Chondrocyte (in vitro differentiated cells): ENCODE measurements at regions not wholly inside any gene's neighbourhood (a gene's known extent, or its start where the extent isn't known, plus 50 kb on each side); places are given as distances from the start of the nearest gene placed in this dataset.

Experiments used
- DNase-seq: peaks from one replicate; pipeline ENCODE4 v3.0.0; 2021; ENCODE audit warnings: mixed read lengths, low spot score
- H3K27ac Mint-ChIP-seq: one replicate; pipeline ENCODE4 v1.8.0; 2021; ENCODE audit warnings: mild to moderate bottlenecking, moderate library complexity, mixed read lengths; ENCODE audit not compliant: unreplicated experiment
- H3K27me3 Mint-ChIP-seq: 2 replicates; pipeline ENCODE4 v1.8.0; 2021; ENCODE audit warnings: low read depth, mixed read lengths
- H3K36me3 Mint-ChIP-seq: 2 replicates; pipeline ENCODE4 v1.8.0; 2021; ENCODE audit warnings: low read depth, mixed read lengths
- H3K4me1 Mint-ChIP-seq: 2 replicates; pipeline ENCODE4 v1.8.0; 2021; ENCODE audit warnings: low read depth, mild to moderate bottlenecking, mixed read lengths
- H3K4me3 Mint-ChIP-seq: one replicate; pipeline ENCODE4 v1.8.0; 2021; ENCODE audit warnings: mild to moderate bottlenecking, moderate library complexity, mixed read lengths; ENCODE audit not compliant: unreplicated experiment
- H3K9me3 Mint-ChIP-seq: 2 replicates; pipeline ENCODE4 v1.8.0; 2021; ENCODE audit warnings: low read depth, mixed read lengths
- CTCF ChIP-seq: fragments of 200-600 bp; sonication (generic); IDR thresholded peaks from 2 replicates; pipeline ENCODE4 v1.5.0; 2021; ENCODE audit warnings: antibody characterized with exemption, mild to moderate bottlenecking, moderate library complexity

GRCh38 chr6:23357185-23357766 is 768.7 kb upstream of the NRSN1 start:
- H3K36me3 Mint-ChIP-seq, result peaks cover 1% of the 10 kb centered on the region
- TF ChIP-seq CTCF, result no peak
- H3K4me1 Mint-ChIP-seq, result no peaks in the 10 kb centered on the region
- H3K9me3 Mint-ChIP-seq, result peaks cover 16% of the 10 kb centered on the region
- H3K27ac Mint-ChIP-seq, result no peak overlapping the region
- no peak overlapping the region for H3K4me3 Mint-ChIP-seq
- no peak for DNase-seq
- no peaks in the 10 kb centered on the region for H3K27me3 Mint-ChIP-seq

DNA sequence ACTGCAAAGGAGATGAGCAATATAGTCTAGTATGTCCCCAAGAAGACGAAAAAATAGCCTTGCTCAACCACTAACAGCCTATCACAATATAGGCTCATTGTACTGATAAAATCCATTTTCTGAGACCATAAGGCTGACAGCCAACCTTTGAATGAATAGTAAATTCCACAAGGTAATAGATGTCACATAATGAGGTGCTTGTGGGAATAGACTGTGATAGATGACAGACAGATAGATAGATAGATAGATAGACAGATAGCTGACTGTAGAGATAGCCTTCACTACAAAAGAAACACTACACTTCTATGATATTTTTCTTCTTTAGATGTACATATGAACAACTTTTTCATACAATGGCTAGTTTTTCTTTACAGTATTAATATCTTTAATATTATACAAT is 760.3 kb upstream of the NRSN1 start:
- no peak for TF ChIP-seq CTCF
- H3K36me3 Mint-ChIP-seq, result no peaks in the 10 kb centered on the region

GRCh38 chr6:23367311-23367710 is 758.7 kb upstream of the NRSN1 start:
- no peak for DNase-seq
- TF ChIP-seq CTCF, result no peak
- Mint-ChIP-seq H3K9me3 (peaks cover 7% of the 10 kb centered on the region), H3K4me3 (no peak overlapping the region), H3K27ac (no peak overlapping the region), H3K36me3 (no peaks in the 10 kb centered on the region), H3K4me1 (peaks cover 8% of the 10 kb centered on the region), H3K27me3 (no peaks in the 10 kb centered on the region)

More for the DNA sequence above, 760.3 kb upstream of the NRSN1 start:
- H3K4me1 Mint-ChIP-seq, result peaks cover 8% of the 10 kb centered on the region
- H3K27ac Mint-ChIP-seq, result no peak overlapping the region
- no peaks in the 10 kb centered on the region for H3K27me3 Mint-ChIP-seq
- no peak for DNase-seq
- no peak overlapping the region for H3K4me3 Mint-ChIP-seq
- peaks cover 15% of the 10 kb centered on the region for H3K9me3 Mint-ChIP-seq

GRCh38 chr6:23368557-23368956 is 757.5 kb upstream of the NRSN1 start:
- TF ChIP-seq CTCF, result no peak
- H3K27me3 Mint-ChIP-seq, result no peaks in the 10 kb centered on the region
- H3K36me3 Mint-ChIP-seq, result no peaks in the 10 kb centered on the region
- H3K27ac Mint-ChIP-seq, result no peak overlapping the region
- peaks cover 8% of the 10 kb centered on the region for H3K4me1 Mint-ChIP-seq
- H3K9me3 Mint-ChIP-seq, result peaks cover 2% of the 10 kb centered on the region
- DNase-seq, result no peak
- no peak overlapping the region for H3K4me3 Mint-ChIP-seq

DNA sequence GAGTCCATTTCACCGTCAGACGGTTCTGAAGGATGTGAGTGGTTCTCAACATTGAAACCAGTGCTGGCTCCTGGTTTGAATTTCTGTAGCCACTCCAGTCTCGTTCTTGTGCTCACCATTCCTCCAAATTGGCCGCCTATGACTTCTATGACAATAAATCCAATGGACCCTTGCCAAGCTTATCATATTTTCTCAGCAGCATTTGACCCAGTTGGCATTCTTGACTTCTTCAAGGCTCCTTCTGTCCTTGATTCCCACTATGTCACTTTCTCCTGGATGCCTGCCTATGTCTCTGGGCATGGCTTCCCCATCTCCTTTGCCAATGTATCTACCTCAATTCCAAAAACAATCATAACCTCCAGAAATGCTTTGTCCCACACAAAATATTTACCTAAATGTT is 756.0 kb upstream of the NRSN1 start:
- H3K9me3 Mint-ChIP-seq, result no peaks in the 10 kb centered on the region
- no peaks in the 10 kb centered on the region for H3K27me3 Mint-ChIP-seq
- H3K27ac Mint-ChIP-seq, result no peak overlapping the region
- peaks cover 7% of the 10 kb centered on the region for H3K4me1 Mint-ChIP-seq
- H3K4me3 Mint-ChIP-seq, result no peak overlapping the region
- no peaks in the 10 kb centered on the region for H3K36me3 Mint-ChIP-seq
- no peak for TF ChIP-seq CTCF
- DNase-seq, result no peak
